ENCODE measurements at regions not wholly inside any gene's neighbourhood (a gene's known extent, or its start where the extent isn't known, plus 50 kb on each side); places are given as distances from the start of the nearest gene placed in this dataset.

GRCh38 chr20:61072398-61072797 is 179.7 kb upstream of the CDH4 start:
- Histone ChIP-seq H3K4me1 (ENCODE audit: control insufficient read depth in 2 of 3, insufficient read depth in 2 of 3, low read depth in 1 of 3, low read length in 3 of 3) (no peaks in the 10 kb centered on the region), H3K27me3 (ENCODE audit: control insufficient read depth, insufficient read depth, low read length) (no peaks in the 10 kb centered on the region), H3K4me3 (ENCODE audit: low read length in 3 of 3) (no peak overlapping the region), H3K36me3 (ENCODE audit: control insufficient read depth in 2 of 3, insufficient read depth in 3 of 3, low read length in 3 of 3) (no peaks in the 10 kb centered on the region), H3K27ac (ENCODE audit: low read depth in 2 of 2, low read length in 2 of 2) (no peak overlapping the region), H3K9ac (ENCODE audit: low read length in 3 of 3) (no peak overlapping the region), H3K9me3 (ENCODE audit: control insufficient read depth in 2 of 3, insufficient read depth in 1 of 3, low read length in 3 of 3) (no peaks in the 10 kb centered on the region)
- FAIRE-seq (no peak), DNase-seq (no peak)
- intact Hi-C loops (cut with DNase I): no loop called here
- no peak for TF ChIP-seq CTCF (IDR thresholded peaks at IDR 0.05; ENCODE audit: borderline replicate concordance, extremely low read depth, insufficient read depth)

DNA sequence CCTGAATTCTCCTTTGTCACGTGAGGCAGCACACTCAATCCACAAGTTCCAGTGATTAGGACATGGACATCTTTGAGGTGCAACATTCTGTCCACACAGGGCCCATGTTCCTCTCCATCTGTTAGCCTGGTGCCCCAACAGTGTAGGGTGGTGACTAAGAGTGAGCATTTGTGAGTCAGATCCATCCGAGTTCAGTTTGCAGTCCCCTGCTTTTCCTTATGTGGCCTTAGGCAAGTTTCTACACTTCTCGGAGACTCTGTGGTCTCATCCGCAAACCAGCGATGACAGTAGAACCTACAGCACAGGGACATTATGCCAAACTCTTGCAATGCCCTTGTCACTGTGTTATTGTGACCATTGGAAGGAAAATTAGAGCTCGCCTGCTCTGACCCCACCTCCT is 178.7 kb upstream of the CDH4 start:
- no peak overlapping the region for H3K9ac ChIP-seq (ENCODE audit: low read length in 3 of 3)
- H3K9me3 ChIP-seq (ENCODE audit: control insufficient read depth in 2 of 3, insufficient read depth in 1 of 3, low read length in 3 of 3): no peaks in the 10 kb centered on the region
- TF ChIP-seq CTCF (IDR thresholded peaks at IDR 0.05; ENCODE audit: borderline replicate concordance, extremely low read depth, insufficient read depth): no peak
- H3K36me3 ChIP-seq (ENCODE audit: control insufficient read depth in 2 of 3, insufficient read depth in 3 of 3, low read length in 3 of 3): no peaks in the 10 kb centered on the region
- no peak overlapping the region for H3K27ac ChIP-seq (ENCODE audit: low read depth in 2 of 2, low read length in 2 of 2)
- H3K4me1 ChIP-seq (ENCODE audit: control insufficient read depth in 2 of 3, insufficient read depth in 2 of 3, low read depth in 1 of 3, low read length in 3 of 3): no peaks in the 10 kb centered on the region
- H3K4me3 ChIP-seq (ENCODE audit: low read length in 3 of 3): no peak overlapping the region
- DNase-seq (no peak), FAIRE-seq (no peak)
- intact Hi-C loops (cut with DNase I): no loop called here
- H3K27me3 ChIP-seq (ENCODE audit: control insufficient read depth, insufficient read depth, low read length): no peaks in the 10 kb centered on the region

GRCh38 chr20:61082720-61083119 is 169.3 kb upstream of the CDH4 start:
- Histone ChIP-seq H3K9me3 (ENCODE audit: control insufficient read depth in 2 of 3, insufficient read depth in 1 of 3, low read length in 3 of 3) (no peaks in the 10 kb centered on the region), H3K9ac (ENCODE audit: low read length in 3 of 3) (no peak overlapping the region), H3K4me3 (ENCODE audit: low read length in 3 of 3) (no peak overlapping the region), H3K27ac (ENCODE audit: low read depth in 2 of 2, low read length in 2 of 2) (no peak overlapping the region), H3K27me3 (ENCODE audit: control insufficient read depth, insufficient read depth, low read length) (no peaks in the 10 kb centered on the region), H3K4me1 (ENCODE audit: control insufficient read depth in 2 of 3, insufficient read depth in 2 of 3, low read depth in 1 of 3, low read length in 3 of 3) (no peaks in the 10 kb centered on the region), H3K36me3 (ENCODE audit: control insufficient read depth in 2 of 3, insufficient read depth in 3 of 3, low read length in 3 of 3) (no peaks in the 10 kb centered on the region)
- intact Hi-C loops (cut with DNase I): no loop called here
- no peak for FAIRE-seq
- TF ChIP-seq CTCF (IDR thresholded peaks at IDR 0.05; ENCODE audit: borderline replicate concordance, extremely low read depth, insufficient read depth): no peak
- DNase-seq: peak in 3 of 5 donors; percentile 26 to 41 (median 29)

- H3K36me3 ChIP-seq (ENCODE audit: control insufficient read depth in 2 of 3, insufficient read depth in 3 of 3, low read length in 3 of 3): no peaks in the 10 kb centered on the region
- no peaks in the 10 kb centered on the region for H3K9me3 ChIP-seq (ENCODE audit: control insufficient read depth in 2 of 3, insufficient read depth in 1 of 3, low read length in 3 of 3)
- H3K27ac ChIP-seq (ENCODE audit: low read depth in 2 of 2, low read length in 2 of 2): no peak overlapping the region
- TF ChIP-seq CTCF (IDR thresholded peaks at IDR 0.05; ENCODE audit: borderline replicate concordance, extremely low read depth, insufficient read depth): no peak
- DNase-seq (no peak), FAIRE-seq (no peak)
- no peak overlapping the region for H3K4me3 ChIP-seq (ENCODE audit: low read length in 3 of 3)
- no peaks in the 10 kb centered on the region for H3K27me3 ChIP-seq (ENCODE audit: control insufficient read depth, insufficient read depth, low read length)
- no peaks in the 10 kb centered on the region for H3K4me1 ChIP-seq (ENCODE audit: control insufficient read depth in 2 of 3, insufficient read depth in 2 of 3, low read depth in 1 of 3, low read length in 3 of 3)
- H3K9ac ChIP-seq (ENCODE audit: low read length in 3 of 3): no peak overlapping the region
- intact Hi-C loops (cut with DNase I): no loop called here
Observed at GRCh38 chr20:61083431-61083830, 168.6 kb upstream of the CDH4 start.

All from kidney (tissue), 13 donors.